OCI-LY1 (cell line): ENCODE measurements at regions not wholly inside any gene's neighbourhood (a gene's known extent, or its start where the extent isn't known, plus 50 kb on each side); places are given as distances from the start of the nearest gene placed in this dataset.

Experiments
- EZH2 ChIP-seq: fragments of 200-600 bp; sonication (generic), shearing (Covaris generic); IDR thresholded peaks from 2 replicates; pipeline ENCODE4 v1.8.0; 2017; ENCODE audit warnings: borderline replicate concordance, mixed run types, mild to moderate bottlenecking, antibody characterized with exemption, low read length, moderate library complexity, mixed read lengths
- TF ChIP-seq, protein P1 (sequence below): fragments of 200-600 bp; sonication (generic), shearing (Covaris generic); IDR thresholded peaks from 2 replicates; pipeline ENCODE4 v1.5.1; 2017; ENCODE audit warnings: mild to moderate bottlenecking, antibody characterized with exemption, low read length, moderate library complexity, mixed read lengths

DNA sequence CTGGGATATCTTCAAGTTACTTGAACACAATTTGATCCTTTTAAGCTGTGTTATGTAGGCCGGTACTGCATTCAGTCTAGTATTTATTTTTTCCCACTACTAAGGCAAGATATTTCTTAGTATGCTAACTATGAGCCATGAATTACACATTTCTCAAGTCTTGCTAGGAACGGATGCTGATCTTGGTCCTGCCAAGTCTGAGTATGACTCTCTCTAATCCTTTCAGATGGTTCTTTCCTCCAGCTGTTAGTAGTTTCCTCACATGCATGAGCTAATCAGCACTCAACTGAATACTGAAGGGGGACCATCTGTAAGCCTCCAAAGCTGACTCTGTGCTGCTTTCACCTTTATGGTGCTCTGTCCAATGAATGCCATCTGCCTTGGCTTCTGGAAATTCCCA lies 460.3 kb downstream of the KCTD12 start:
- TF ChIP-seq, protein P1, sequence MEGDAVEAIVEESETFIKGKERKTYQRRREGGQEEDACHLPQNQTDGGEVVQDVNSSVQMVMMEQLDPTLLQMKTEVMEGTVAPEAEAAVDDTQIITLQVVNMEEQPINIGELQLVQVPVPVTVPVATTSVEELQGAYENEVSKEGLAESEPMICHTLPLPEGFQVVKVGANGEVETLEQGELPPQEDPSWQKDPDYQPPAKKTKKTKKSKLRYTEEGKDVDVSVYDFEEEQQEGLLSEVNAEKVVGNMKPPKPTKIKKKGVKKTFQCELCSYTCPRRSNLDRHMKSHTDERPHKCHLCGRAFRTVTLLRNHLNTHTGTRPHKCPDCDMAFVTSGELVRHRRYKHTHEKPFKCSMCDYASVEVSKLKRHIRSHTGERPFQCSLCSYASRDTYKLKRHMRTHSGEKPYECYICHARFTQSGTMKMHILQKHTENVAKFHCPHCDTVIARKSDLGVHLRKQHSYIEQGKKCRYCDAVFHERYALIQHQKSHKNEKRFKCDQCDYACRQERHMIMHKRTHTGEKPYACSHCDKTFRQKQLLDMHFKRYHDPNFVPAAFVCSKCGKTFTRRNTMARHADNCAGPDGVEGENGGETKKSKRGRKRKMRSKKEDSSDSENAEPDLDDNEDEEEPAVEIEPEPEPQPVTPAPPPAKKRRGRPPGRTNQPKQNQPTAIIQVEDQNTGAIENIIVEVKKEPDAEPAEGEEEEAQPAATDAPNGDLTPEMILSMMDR, result no peak
- TF ChIP-seq EZH2, result no peak
